ENCODE measurements at regions not wholly inside any gene's neighbourhood (a gene's known extent, or its start where the extent isn't known, plus 50 kb on each side); places are given as distances from the start of the nearest gene placed in this dataset.

DNA sequence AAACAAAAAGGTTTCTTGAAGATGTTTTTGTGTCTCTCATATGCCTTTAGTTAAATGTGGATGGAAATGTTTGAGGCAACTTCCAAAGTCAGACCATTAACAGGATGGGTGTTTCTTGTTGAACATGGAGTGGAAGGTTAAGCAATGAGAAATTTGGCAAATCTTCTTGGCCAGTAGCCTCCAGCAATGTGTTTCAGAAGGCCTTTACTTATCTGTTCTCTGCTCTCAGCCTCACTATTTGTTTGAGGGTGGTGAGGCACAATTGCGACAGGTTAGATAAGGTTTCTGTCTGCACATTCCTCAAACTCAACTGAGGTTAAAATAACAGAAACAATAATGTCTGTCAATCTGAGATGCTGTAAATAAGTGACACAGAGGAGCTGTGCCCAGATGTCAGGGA, 1019.0 kb downstream of the DIAPH3 start:
- no peaks in the 10 kb centered on the region for H3K79me2 ChIP-seq (ENCODE audit: control insufficient read depth, insufficient read depth, low read length)
- ATAC-seq: no peak
- intact Hi-C loops (cut with micrococcal nuclease; ENCODE audit: unreplicated experiment): no loop called here
- no peaks in the 10 kb centered on the region for H3K27me3 ChIP-seq (replicated peaks in 1 of 2; ENCODE audit: control insufficient read depth in 2 of 2, insufficient read depth in 2 of 2, low read length in 1 of 2)
- no peak overlapping the region for H3K27ac ChIP-seq (ENCODE audit: control insufficient read depth, insufficient read depth)
- H3K36me3 ChIP-seq (ENCODE audit: control insufficient read depth in 2 of 2, insufficient read depth in 2 of 2, low read length in 1 of 2): no peaks in the 10 kb centered on the region
- ChIA-PET CTCF (no interaction called here), SMC1A (ENCODE audit: uncharacterized antibody, unreplicated experiment) (interaction anchor here (0.7 kb wide), 1 partner anchor 83 kb away, joined by 3 read pairs; no protein-coding TSS in a partner anchor), POLR2A (no interaction called here), RAD21 (ENCODE audit: unreplicated experiment) (no interaction called here)
- no peak for FAIRE-seq
- H3K4me3 ChIP-seq: no peak overlapping the region
- no TSS peak for BruUV-seq (replicated peaks)
- H3K4me1 ChIP-seq (ENCODE audit: control insufficient read depth, insufficient read depth, low read length): no peaks in the 10 kb centered on the region
- no peak overlapping the region for H3K4me2 ChIP-seq (ENCODE audit: control insufficient read depth, insufficient read depth)
- no peaks in the 10 kb centered on the region for H4K20me1 ChIP-seq (ENCODE audit: control insufficient read depth, insufficient read depth)
- 63% methylated on average over 1 of the region's 1 CpG for WGBS (ENCODE audit: insufficient coverage, insufficient replicate concordance, low lambda C conversion rate, missing lambda C conversion rate)
- in situ Hi-C loops (cut with MboI): no loop called here
- H3K9ac ChIP-seq (ENCODE audit: control insufficient read depth, insufficient read depth, low read length): no peak overlapping the region
- no peak for DNase-seq (ENCODE audit: low read depth, low spot score)
- no peak overlapping the region for H2AFZ ChIP-seq (ENCODE audit: control insufficient read depth, low read depth, low read length)
- no peaks in the 10 kb centered on the region for H3K9me3 ChIP-seq (replicated peaks; ENCODE audit: control insufficient read depth, insufficient read depth, low read length)
- TF ChIP-seq SRF (IDR thresholded peaks at IDR 0.05; ENCODE audit: low read depth in 2 of 2, low read length in 2 of 2) (no peak), ATF7 (IDR thresholded peaks at IDR 0.05; ENCODE audit: low read depth) (no peak), POLR2AphosphoS2 (IDR thresholded peaks at IDR 0.05; ENCODE audit: low read depth, low read length) (no peak), CREM (IDR thresholded peaks at IDR 0.05; ENCODE audit: low read depth) (no peak), FOXM1 (IDR thresholded peaks at IDR 0.05; ENCODE audit: low read depth, low read length) (no peak), MXI1 (IDR thresholded peaks at IDR 0.05; ENCODE audit: low read depth, low read length) (no peak), WRNIP1 (IDR thresholded peaks at IDR 0.05; ENCODE audit: borderline replicate concordance, low read depth, low read length) (no peak), SIN3A (IDR thresholded peaks at IDR 0.05; ENCODE audit: low read depth, low read length) (no peak), KAT2A (conservative IDR thresholded peaks at IDR 0.05; ENCODE audit: control insufficient read depth, low read depth, low read length) (no peak), TARDBP (IDR thresholded peaks at IDR 0.05; ENCODE audit: borderline replicate concordance) (no peak), FOS (IDR thresholded peaks at IDR 0.05; ENCODE audit: borderline replicate concordance, extremely low read depth, insufficient read length) (no peak), EGR1 (IDR thresholded peaks at IDR 0.05; ENCODE audit: borderline replicate concordance in 1 of 2, low read depth in 2 of 2, low read length in 2 of 2) (no peak), NR2C2 (IDR thresholded peaks at IDR 0.05; ENCODE audit: borderline replicate concordance, control insufficient read depth, insufficient read length, low read depth) (no peak)
- TF ChIP-seq, protein P1, sequence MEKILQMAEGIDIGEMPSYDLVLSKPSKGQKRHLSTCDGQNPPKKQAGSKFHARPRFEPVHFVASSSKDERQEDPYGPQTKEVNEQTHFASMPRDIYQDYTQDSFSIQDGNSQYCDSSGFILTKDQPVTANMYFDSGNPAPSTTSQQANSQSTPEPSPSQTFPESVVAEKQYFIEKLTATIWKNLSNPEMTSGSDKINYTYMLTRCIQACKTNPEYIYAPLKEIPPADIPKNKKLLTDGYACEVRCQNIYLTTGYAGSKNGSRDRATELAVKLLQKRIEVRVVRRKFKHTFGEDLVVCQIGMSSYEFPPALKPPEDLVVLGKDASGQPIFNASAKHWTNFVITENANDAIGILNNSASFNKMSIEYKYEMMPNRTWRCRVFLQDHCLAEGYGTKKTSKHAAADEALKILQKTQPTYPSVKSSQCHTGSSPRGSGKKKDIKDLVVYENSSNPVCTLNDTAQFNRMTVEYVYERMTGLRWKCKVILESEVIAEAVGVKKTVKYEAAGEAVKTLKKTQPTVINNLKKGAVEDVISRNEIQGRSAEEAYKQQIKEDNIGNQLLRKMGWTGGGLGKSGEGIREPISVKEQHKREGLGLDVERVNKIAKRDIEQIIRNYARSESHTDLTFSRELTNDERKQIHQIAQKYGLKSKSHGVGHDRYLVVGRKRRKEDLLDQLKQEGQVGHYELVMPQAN (conservative IDR thresholded peaks at IDR 0.05): no peak
- TF ChIP-seq, protein P2, sequence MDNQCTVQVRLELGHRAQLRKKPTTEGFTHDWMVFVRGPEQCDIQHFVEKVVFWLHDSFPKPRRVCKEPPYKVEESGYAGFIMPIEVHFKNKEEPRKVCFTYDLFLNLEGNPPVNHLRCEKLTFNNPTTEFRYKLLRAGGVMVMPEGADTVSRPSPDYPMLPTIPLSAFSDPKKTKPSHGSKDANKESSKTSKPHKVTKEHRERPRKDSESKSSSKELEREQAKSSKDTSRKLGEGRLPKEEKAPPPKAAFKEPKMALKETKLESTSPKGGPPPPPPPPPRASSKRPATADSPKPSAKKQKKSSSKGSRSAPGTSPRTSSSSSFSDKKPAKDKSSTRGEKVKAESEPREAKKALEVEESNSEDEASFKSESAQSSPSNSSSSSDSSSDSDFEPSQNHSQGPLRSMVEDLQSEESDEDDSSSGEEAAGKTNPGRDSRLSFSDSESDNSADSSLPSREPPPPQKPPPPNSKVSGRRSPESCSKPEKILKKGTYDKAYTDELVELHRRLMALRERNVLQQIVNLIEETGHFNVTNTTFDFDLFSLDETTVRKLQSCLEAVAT (IDR thresholded peaks at IDR 0.05): no peak
- TF ChIP-seq, protein P3, sequence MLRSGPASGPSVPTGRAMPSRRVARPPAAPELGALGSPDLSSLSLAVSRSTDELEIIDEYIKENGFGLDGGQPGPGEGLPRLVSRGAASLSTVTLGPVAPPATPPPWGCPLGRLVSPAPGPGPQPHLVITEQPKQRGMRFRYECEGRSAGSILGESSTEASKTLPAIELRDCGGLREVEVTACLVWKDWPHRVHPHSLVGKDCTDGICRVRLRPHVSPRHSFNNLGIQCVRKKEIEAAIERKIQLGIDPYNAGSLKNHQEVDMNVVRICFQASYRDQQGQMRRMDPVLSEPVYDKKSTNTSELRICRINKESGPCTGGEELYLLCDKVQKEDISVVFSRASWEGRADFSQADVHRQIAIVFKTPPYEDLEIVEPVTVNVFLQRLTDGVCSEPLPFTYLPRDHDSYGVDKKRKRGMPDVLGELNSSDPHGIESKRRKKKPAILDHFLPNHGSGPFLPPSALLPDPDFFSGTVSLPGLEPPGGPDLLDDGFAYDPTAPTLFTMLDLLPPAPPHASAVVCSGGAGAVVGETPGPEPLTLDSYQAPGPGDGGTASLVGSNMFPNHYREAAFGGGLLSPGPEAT (IDR thresholded peaks at IDR 0.05; ENCODE audit: low read depth): no peak
- TF ChIP-seq, protein P4, sequence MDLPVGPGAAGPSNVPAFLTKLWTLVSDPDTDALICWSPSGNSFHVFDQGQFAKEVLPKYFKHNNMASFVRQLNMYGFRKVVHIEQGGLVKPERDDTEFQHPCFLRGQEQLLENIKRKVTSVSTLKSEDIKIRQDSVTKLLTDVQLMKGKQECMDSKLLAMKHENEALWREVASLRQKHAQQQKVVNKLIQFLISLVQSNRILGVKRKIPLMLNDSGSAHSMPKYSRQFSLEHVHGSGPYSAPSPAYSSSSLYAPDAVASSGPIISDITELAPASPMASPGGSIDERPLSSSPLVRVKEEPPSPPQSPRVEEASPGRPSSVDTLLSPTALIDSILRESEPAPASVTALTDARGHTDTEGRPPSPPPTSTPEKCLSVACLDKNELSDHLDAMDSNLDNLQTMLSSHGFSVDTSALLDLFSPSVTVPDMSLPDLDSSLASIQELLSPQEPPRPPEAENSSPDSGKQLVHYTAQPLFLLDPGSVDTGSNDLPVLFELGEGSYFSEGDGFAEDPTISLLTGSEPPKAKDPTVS (IDR thresholded peaks at IDR 0.05; ENCODE audit: low read depth, low read length): no peak
- TF ChIP-seq, protein P5, sequence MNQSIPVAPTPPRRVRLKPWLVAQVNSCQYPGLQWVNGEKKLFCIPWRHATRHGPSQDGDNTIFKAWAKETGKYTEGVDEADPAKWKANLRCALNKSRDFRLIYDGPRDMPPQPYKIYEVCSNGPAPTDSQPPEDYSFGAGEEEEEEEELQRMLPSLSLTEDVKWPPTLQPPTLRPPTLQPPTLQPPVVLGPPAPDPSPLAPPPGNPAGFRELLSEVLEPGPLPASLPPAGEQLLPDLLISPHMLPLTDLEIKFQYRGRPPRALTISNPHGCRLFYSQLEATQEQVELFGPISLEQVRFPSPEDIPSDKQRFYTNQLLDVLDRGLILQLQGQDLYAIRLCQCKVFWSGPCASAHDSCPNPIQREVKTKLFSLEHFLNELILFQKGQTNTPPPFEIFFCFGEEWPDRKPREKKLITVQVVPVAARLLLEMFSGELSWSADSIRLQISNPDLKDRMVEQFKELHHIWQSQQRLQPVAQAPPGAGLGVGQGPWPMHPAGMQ (IDR thresholded peaks at IDR 0.05; ENCODE audit: borderline replicate concordance): no peak
